ENCODE measurements at regions not wholly inside any gene's neighbourhood (a gene's known extent, or its start where the extent isn't known, plus 50 kb on each side); places are given as distances from the start of the nearest gene placed in this dataset.

- TF ChIP-seq GATA3 (IDR thresholded peaks at IDR 0.05; ENCODE audit: low read depth, low read length) (no peak), GATA2 (IDR thresholded peaks at IDR 0.05; ENCODE audit: low read depth, low read length) (no peak)
These were observed 242.1 kb downstream of the DLL1 start for GRCh38 chr6:170048615-170049256.
